ENCODE measurements at regions not wholly inside any gene's neighbourhood (a gene's known extent, or its start where the extent isn't known, plus 50 kb on each side); places are given as distances from the start of the nearest gene placed in this dataset.
"Not testable (repeated sequence)": the region's sequence is repeated elsewhere in the genome, so short reads cannot be mapped to it uniquely, and the experiment has no call there.

DNA sequence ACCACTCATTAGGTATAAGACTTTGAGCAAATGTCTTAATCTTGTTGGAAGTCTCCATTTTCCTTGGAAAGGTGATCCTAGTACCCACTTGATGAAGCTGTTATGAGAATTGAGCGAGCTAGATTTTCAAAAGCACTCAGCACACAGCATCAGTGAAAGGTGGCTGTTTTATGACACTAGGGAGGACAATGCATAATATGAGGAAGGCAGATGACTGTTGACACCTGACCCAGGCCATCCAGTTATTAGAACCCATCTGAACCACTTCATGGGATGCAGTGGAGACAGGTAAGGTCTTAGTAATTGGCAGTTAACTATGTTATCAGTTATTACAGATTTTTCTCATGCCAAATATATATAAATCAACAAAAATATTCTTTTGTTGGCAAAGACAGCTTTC, 369.9 kb upstream of the PDE3A start:
- no peaks in the 10 kb centered on the region for H3K27me3 ChIP-seq (ENCODE audit: low read depth, low read length)
- no peaks in the 10 kb centered on the region for H3K36me3 ChIP-seq (ENCODE audit: control insufficient read depth in 1 of 2, insufficient read depth in 2 of 2, low read length in 2 of 2)
- H3K27ac ChIP-seq (ENCODE audit: low read length) = no peak overlapping the region
- no peak overlapping the region for H3K4me3 ChIP-seq (ENCODE audit: low read depth in 1 of 2, low read length in 2 of 2)
- H3K9me3 ChIP-seq (ENCODE audit: control insufficient read depth in 1 of 2, low read length in 2 of 2) = no peaks in the 10 kb centered on the region
- no peaks in the 10 kb centered on the region for H3K4me1 ChIP-seq (ENCODE audit: control insufficient read depth in 1 of 2, insufficient read depth in 2 of 2, low read length in 2 of 2)

DNA sequence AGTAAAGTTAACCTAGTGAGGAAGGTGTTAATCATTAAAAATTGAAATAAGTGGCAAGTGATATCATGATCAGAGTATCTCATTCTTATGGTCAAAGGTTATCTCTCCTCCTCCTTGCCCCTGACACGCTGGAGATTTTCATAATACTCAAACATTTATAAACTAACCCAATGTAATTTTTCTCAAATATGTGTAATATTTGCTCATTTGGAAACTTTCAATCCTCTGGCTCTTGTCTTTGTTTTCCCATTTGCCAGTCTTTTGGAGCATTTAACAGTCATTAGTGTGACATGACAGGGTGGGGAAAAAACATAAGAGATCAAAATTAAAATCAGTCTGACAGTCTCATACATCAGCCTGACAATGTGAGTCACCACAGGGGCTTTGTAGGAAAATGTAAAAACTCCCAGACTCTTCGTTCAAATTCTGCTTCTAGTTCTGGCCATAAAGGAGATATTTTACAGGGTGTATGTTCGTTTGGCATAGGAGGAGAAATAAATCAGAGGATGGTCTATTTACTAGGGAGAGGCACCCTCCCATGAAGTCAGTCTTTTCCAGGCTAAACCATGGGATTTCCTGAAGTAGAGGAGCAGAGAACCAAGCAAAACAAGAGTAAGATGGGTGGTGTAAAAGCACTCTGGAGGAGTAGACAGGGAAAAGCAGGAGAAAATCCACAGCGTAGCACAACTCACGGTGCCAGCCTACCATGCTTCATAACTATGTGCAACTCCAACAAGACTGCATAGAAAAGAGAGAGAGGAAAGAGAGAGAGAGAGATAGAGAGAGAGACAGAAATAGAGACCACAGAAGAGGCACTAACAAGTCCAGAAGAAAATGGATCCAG, 369.2 kb upstream of the PDE3A start:
- H3K27me3 ChIP-seq (ENCODE audit: low read depth, low read length) = no peaks in the 10 kb centered on the region
- H3K36me3 ChIP-seq (ENCODE audit: control insufficient read depth in 1 of 2, insufficient read depth in 2 of 2, low read length in 2 of 2) = no peaks in the 10 kb centered on the region
- no peaks in the 10 kb centered on the region for H3K9me3 ChIP-seq (ENCODE audit: control insufficient read depth in 1 of 2, low read length in 2 of 2)
- no peak overlapping the region for H3K27ac ChIP-seq (ENCODE audit: low read length)
- no peaks in the 10 kb centered on the region for H3K4me1 ChIP-seq (ENCODE audit: control insufficient read depth in 1 of 2, insufficient read depth in 2 of 2, low read length in 2 of 2)
- H3K4me3 ChIP-seq (ENCODE audit: low read depth in 1 of 2, low read length in 2 of 2) = no peak overlapping the region

DNA sequence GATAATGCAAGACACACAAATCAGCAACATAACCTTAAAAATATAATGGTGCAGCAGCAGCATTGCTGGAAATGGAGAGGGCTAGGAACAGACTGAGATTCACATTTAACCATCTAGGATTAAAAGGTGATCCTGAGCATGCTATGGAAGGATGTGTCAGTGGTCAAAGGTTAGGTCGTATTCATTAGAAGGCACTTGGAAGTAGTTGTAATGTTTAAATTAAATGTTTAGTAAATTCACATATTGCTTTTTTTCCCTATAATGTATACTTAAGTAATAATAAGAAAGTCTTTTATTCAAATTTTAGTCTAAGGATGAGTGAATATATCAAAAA, 368.6 kb upstream of the PDE3A start:
- H3K4me3 ChIP-seq (ENCODE audit: low read depth in 1 of 2, low read length in 2 of 2) = no peak overlapping the region
- no peaks in the 10 kb centered on the region for H3K9me3 ChIP-seq (ENCODE audit: control insufficient read depth in 1 of 2, low read length in 2 of 2)
- no peaks in the 10 kb centered on the region for H3K27me3 ChIP-seq (ENCODE audit: low read depth, low read length)
- H3K36me3 ChIP-seq (ENCODE audit: control insufficient read depth in 1 of 2, insufficient read depth in 2 of 2, low read length in 2 of 2) = no peaks in the 10 kb centered on the region
- H3K4me1 ChIP-seq (ENCODE audit: control insufficient read depth in 1 of 2, insufficient read depth in 2 of 2, low read length in 2 of 2) = no peaks in the 10 kb centered on the region
- H3K27ac ChIP-seq (ENCODE audit: low read length) = no peak overlapping the region

DNA sequence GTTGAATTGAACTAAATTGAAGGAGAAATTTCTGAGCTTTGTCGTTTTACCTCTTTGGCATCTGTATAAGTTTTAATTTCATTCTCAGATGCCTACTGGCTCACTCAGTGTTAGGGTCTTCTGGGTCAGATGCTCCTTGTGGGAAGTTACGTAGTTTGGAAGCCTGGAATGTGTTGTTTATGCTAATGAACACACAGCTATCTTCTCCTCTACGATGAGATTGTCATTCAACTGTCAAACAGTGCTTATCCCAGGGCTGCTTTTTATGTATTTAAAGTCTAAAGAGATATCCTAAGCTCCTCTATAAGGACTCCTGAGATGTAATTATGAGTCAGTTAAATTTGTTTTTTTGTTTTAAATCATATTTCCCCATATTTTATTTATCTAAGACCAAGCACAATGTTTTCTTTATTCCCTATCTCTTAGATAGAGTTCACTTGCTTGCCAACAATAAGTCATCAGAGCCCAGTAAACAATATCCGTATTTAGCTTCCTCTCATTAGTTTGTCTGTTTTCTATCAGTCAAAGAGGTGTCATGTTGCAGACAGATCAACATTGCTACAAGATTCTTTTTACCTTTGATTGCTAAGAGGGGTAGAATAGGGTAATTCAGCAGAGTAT, 368.0 kb upstream of the PDE3A start:
- no peaks in the 10 kb centered on the region for H3K36me3 ChIP-seq (ENCODE audit: control insufficient read depth in 1 of 2, insufficient read depth in 2 of 2, low read length in 2 of 2)
- H3K27me3 ChIP-seq (ENCODE audit: low read depth, low read length) = no peaks in the 10 kb centered on the region
- no peaks in the 10 kb centered on the region for H3K4me1 ChIP-seq (ENCODE audit: control insufficient read depth in 1 of 2, insufficient read depth in 2 of 2, low read length in 2 of 2)
- no peak overlapping the region for H3K27ac ChIP-seq (ENCODE audit: low read length)
- H3K9me3 ChIP-seq (ENCODE audit: control insufficient read depth in 1 of 2, low read length in 2 of 2) = no peaks in the 10 kb centered on the region
- H3K4me3 ChIP-seq (ENCODE audit: low read depth in 1 of 2, low read length in 2 of 2) = no peak overlapping the region

DNA sequence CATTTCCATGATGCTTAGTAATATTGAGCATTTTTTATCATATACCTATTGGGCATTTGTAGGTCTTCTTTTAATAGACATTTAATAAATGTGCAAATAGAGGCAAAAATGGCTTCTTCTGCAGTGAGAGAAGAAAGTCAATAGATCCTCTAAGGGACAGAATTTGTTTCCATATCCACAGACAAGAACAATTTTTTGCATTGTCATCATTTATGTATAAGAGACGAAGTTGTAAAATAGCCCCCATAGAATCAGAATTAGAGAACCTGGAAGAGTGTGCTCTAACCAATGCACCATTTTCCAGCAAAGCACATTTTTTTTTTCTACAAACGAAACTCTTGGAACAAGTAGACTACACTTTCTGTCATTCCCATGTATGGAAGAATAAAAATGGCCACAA, 365.1 kb upstream of the PDE3A start:
- H3K9me3 ChIP-seq (ENCODE audit: control insufficient read depth in 1 of 2, low read length in 2 of 2) = no peaks in the 10 kb centered on the region
- no peaks in the 10 kb centered on the region for H3K4me1 ChIP-seq (ENCODE audit: control insufficient read depth in 1 of 2, insufficient read depth in 2 of 2, low read length in 2 of 2)
- H3K36me3 ChIP-seq (ENCODE audit: control insufficient read depth in 1 of 2, insufficient read depth in 2 of 2, low read length in 2 of 2) = no peaks in the 10 kb centered on the region

DNA sequence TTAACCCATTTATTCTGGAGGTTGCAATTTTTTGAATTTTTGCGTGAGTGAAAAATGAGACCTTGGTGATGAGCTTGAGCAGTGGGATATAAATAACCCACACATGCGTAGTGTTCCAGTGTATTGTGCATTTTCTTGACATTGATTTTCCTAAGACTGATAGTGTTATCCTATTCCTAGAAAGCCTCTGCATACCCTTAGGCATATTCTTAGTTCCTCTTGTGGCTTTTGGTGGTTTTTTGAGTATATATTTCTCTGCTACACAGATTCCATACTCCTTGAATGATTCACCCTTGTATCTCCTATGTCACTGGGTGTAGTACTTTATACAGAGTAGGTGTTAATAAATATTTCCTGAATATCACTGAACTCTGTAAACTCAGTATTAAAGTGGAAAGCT, 363.4 kb upstream of the PDE3A start:
- H3K36me3 ChIP-seq (ENCODE audit: control insufficient read depth in 1 of 2, insufficient read depth in 2 of 2, low read length in 2 of 2) = no peaks in the 10 kb centered on the region
- no peaks in the 10 kb centered on the region for H3K27me3 ChIP-seq (ENCODE audit: low read depth, low read length)
- H3K27ac ChIP-seq (ENCODE audit: low read length) = no peak overlapping the region
- no peaks in the 10 kb centered on the region for H3K4me1 ChIP-seq (ENCODE audit: control insufficient read depth in 1 of 2, insufficient read depth in 2 of 2, low read length in 2 of 2)
- H3K9me3 ChIP-seq (ENCODE audit: control insufficient read depth in 1 of 2, low read length in 2 of 2) = peaks cover 0 to 1% of the 10 kb centered on the region in 2 donors
- no peak overlapping the region for H3K4me3 ChIP-seq (ENCODE audit: low read depth in 1 of 2, low read length in 2 of 2)

More for the DNA sequence above, 365.1 kb upstream of the PDE3A start:
- no peak overlapping the region for H3K4me3 ChIP-seq (ENCODE audit: low read depth in 1 of 2, low read length in 2 of 2)
- no peaks in the 10 kb centered on the region for H3K27me3 ChIP-seq (ENCODE audit: low read depth, low read length)
- no peak overlapping the region for H3K27ac ChIP-seq (ENCODE audit: low read length)

DNA sequence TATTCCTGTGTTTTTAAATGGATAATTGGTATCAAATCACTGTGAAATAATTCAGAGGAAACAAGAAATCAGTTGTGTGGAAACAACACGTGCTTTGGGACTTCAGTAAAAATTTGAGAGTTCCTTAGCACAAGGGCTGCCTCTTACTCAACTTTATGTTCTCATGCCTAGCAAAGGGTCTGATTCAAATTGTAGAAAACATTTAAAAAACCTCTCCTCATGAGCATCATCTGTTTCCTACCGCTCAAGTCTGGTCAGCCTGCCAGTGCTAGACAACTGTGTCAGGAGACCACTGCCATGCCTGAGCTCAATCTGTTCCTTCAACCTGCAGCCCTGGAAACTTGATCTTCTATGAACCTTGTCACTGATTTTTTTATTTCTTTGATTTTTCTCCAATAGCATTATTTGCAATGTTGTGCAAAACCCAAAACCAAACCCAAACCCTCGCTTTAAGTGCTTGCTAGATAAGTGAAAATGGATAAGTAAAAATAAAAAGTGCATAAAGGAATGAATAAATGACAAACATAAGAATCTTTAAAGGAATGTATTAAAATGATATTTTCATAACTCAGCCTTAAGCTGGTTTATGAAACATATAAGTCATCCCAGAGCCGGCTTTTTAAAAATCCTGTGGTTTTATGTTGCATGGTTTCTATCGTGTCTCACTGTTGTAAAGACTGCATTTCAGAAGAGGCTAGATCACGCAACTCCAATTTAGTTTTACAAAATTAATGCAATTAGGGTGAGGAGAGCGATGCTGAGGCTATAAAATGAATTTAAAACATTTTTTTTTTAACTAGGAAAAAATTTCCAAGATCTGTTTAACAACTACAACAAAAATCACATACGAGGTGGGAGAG, 361.2 kb upstream of the PDE3A start:
- Histone ChIP-seq H3K9me3 (ENCODE audit: control insufficient read depth in 1 of 2, low read length in 2 of 2) (peaks cover 0 to 4% of the 10 kb centered on the region in 2 donors), H3K36me3 (ENCODE audit: control insufficient read depth in 1 of 2, insufficient read depth in 2 of 2, low read length in 2 of 2) (no peaks in the 10 kb centered on the region), H3K4me1 (ENCODE audit: control insufficient read depth in 1 of 2, insufficient read depth in 2 of 2, low read length in 2 of 2) (no peaks in the 10 kb centered on the region), H3K27me3 (ENCODE audit: low read depth, low read length) (no peaks in the 10 kb centered on the region), H3K27ac (ENCODE audit: low read length) (no peak overlapping the region), H3K4me3 (ENCODE audit: low read depth in 1 of 2, low read length in 2 of 2) (no peak overlapping the region)

DNA sequence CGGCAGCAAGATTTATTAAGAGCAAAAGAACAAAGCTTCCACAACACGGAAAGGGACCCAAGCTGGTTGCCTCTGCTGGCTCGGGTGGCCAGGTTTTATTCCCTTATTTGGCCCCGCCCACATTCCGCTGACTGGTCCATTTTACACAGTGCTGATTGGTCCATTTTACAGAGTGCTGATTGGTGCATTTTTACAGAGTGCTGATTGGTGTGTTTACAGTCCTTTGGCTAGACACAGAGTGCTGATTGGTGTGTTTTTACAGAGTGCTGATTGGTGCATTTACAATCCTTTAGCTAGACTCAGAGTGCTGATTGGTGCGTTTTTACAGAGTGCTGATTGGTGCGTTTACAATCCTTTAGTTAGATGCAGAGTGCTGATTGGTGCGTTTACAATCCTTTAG, 358.4 kb upstream of the PDE3A start:
- not testable (repeated sequence) for H3K9me3 ChIP-seq (ENCODE audit: control insufficient read depth in 1 of 2, low read length in 2 of 2); H3K27me3 ChIP-seq (ENCODE audit: low read depth, low read length); H3K4me3 ChIP-seq (ENCODE audit: low read depth in 1 of 2, low read length in 2 of 2); H3K36me3 ChIP-seq (ENCODE audit: control insufficient read depth in 1 of 2, insufficient read depth in 2 of 2, low read length in 2 of 2); H3K27ac ChIP-seq (ENCODE audit: low read length); H3K4me1 ChIP-seq (ENCODE audit: control insufficient read depth in 1 of 2, insufficient read depth in 2 of 2, low read length in 2 of 2)

DNA sequence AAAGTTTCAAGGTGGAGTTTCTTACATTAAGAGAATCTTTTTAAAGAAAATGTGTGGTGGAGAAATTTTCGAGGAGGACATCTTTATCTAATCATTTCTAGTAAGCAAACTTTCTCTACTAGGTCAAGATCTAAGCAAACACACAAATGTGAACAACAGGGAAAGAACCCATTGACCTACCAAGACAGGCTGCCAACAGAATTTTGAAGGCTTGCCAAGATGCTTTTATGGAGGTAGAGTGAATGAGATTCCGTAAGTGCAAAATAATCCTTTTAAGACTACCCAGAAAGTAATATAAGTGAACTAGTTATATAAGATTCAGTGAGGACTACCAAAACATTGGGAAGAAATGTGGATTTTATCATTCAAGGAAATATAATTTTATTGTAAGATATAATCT, 357.1 kb upstream of the PDE3A start:
- Histone ChIP-seq H3K36me3 (ENCODE audit: control insufficient read depth in 1 of 2, insufficient read depth in 2 of 2, low read length in 2 of 2) (no peaks in the 10 kb centered on the region), H3K27ac (ENCODE audit: low read length) (no peak overlapping the region), H3K9me3 (ENCODE audit: control insufficient read depth in 1 of 2, low read length in 2 of 2) (peaks cover 0 to 4% of the 10 kb centered on the region in 2 donors), H3K4me3 (ENCODE audit: low read depth in 1 of 2, low read length in 2 of 2) (no peak overlapping the region), H3K4me1 (ENCODE audit: control insufficient read depth in 1 of 2, insufficient read depth in 2 of 2, low read length in 2 of 2) (no peaks in the 10 kb centered on the region), H3K27me3 (ENCODE audit: low read depth, low read length) (no peaks in the 10 kb centered on the region)

DNA sequence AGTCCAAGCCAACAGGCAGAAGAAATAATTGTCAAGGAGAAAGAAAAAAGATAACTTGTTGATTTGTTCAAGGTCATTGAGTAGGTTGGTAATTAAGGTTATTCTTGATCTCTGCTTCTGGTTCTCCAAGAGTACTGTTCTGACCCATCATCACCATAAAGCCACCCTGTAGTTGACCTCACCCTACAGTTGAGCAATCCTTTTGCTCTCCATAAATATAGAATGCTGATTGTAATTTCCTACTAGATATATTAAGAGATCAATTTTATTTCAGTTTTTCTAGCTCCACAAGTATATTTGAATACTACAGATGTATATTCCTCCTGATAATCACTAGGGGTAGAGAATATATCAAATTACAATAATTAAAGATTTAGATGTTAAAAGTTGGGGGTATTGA, 350.5 kb upstream of the PDE3A start:
- Histone ChIP-seq H3K4me1 (ENCODE audit: control insufficient read depth in 1 of 2, insufficient read depth in 2 of 2, low read length in 2 of 2) (no peaks in the 10 kb centered on the region), H3K9me3 (ENCODE audit: control insufficient read depth in 1 of 2, low read length in 2 of 2) (no peaks in the 10 kb centered on the region), H3K36me3 (ENCODE audit: control insufficient read depth in 1 of 2, insufficient read depth in 2 of 2, low read length in 2 of 2) (no peaks in the 10 kb centered on the region), H3K4me3 (ENCODE audit: low read depth in 1 of 2, low read length in 2 of 2) (no peak overlapping the region), H3K27ac (ENCODE audit: low read length) (no peak overlapping the region), H3K27me3 (ENCODE audit: low read depth, low read length) (no peaks in the 10 kb centered on the region)

DNA sequence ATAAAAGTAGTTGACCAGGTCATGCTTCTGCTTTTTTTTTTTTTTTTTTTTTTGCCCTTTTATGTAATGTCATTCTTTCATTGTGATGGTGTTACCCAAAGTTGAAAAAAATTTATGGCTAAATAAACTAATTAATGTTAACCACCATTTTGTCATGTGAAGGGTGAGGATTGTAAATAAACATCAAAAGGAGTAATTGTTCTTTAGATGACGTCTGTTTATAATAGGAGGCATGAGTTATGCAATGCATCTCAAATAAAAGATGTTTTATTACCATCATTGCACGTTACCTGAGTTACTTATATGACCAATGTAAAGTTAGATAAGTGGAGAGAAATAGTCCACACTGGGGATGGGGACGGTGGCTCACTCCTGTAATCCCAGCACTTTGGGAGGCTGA, 349.9 kb upstream of the PDE3A start:
- no peak overlapping the region for H3K27ac ChIP-seq (ENCODE audit: low read length)
- H3K36me3 ChIP-seq (ENCODE audit: control insufficient read depth in 1 of 2, insufficient read depth in 2 of 2, low read length in 2 of 2) = no peaks in the 10 kb centered on the region
- H3K27me3 ChIP-seq (ENCODE audit: low read depth, low read length) = no peaks in the 10 kb centered on the region
- H3K4me3 ChIP-seq (ENCODE audit: low read depth in 1 of 2, low read length in 2 of 2) = no peak overlapping the region
- no peaks in the 10 kb centered on the region for H3K9me3 ChIP-seq (ENCODE audit: control insufficient read depth in 1 of 2, low read length in 2 of 2)
- H3K4me1 ChIP-seq (ENCODE audit: control insufficient read depth in 1 of 2, insufficient read depth in 2 of 2, low read length in 2 of 2) = no peaks in the 10 kb centered on the region

Measured in muscle layer of duodenum (tissue), 2 donors.